GM12878 (cell line): ENCODE measurements at regions not wholly inside any gene's neighbourhood (a gene's known extent, or its start where the extent isn't known, plus 50 kb on each side); places are given as distances from the start of the nearest gene placed in this dataset.

Experiments used
- ATAC-seq: fragments of 200-7000 bp; cut with Tn5 transposase; 3 replicates; pipeline ENCODE4 v1.9.1; 2020; ENCODE audit warnings: mild to moderate bottlenecking, moderate library complexity
- BruUV-seq: library from RNA; stranded (reverse); fragments of 400-500 nt; replicated peaks from 2 replicates; lab custom pipeline; 2021; lab: Mats Ljungman, UMichigan
- CTCF ChIA-PET: fragments of 300-600 bp; sonication (Branson Sonifier 250); formaldehyde crosslinking; extraction: SDS; loops from one replicate; lab custom pipeline; 2021; ENCODE audit warnings: inconsistent platforms; lab: Yijun Ruan, JAX
- POLR2A ChIA-PET: fragments of 350-600 bp; formaldehyde crosslinking; extraction: SDS; loops from one replicate; lab custom pipeline; 2021; ENCODE audit warnings: inconsistent platforms; lab: Charles Lee
- RAD21 ChIA-PET: fragments of 300-600 bp; sonication (Branson Sonifier 250); formaldehyde crosslinking; loops from one replicate; lab custom pipeline; 2023; ENCODE audit warnings: antibody characterized with exemption; ENCODE audit not compliant: unreplicated experiment; lab: Charles Lee
- SMC1A ChIA-PET: fragments of 300-600 bp; sonication (Branson Sonifier 250); formaldehyde crosslinking; loops from one replicate; lab custom pipeline; 2023; ENCODE audit not compliant: unreplicated experiment, uncharacterized antibody; lab: Charles Lee
- DNase-seq: peaks from one replicate; pipeline ENCODE4 v3.0.0-alpha.2; 2011; ENCODE audit warnings: low read depth, low spot score
- FAIRE-seq: peaks from 3 replicates; lab custom pipeline; 2011; peaks lifted over from hg19 to GRCh38; lab: Jason Lieb, UNC
- H2AFZ ChIP-seq: 2 replicates; pipeline ENCODE4 v1.6.0; 2011; ENCODE audit warnings: low read depth, low read length, control low read depth; ENCODE audit not compliant: control insufficient read depth
- H3K27ac ChIP-seq: 2 replicates; pipeline ENCODE4 v1.5.1; 2011; ENCODE audit warnings: control low read depth; ENCODE audit not compliant: control insufficient read depth, insufficient read depth
- H3K27me3 ChIP-seq, 2 experiments: replicated peaks in 1 of 2; 2 replicates each; pipeline versions ENCODE4 v1.6.0 to v1.6.1; 2011; ENCODE audit warnings: low read length in 1 of 2; ENCODE audit not compliant: control insufficient read depth in 2 of 2, insufficient read depth in 2 of 2
- H3K36me3 ChIP-seq, 2 experiments: 2 replicates each; pipeline ENCODE4 v1.5.1; 2011; ENCODE audit warnings: low read length in 1 of 2; ENCODE audit not compliant: control insufficient read depth in 2 of 2, insufficient read depth in 2 of 2
- H3K4me1 ChIP-seq: 2 replicates; pipeline ENCODE4 v1.6.1; 2011; ENCODE audit warnings: mild to moderate bottlenecking, low read length, moderate library complexity, mixed read lengths; ENCODE audit not compliant: control insufficient read depth, insufficient read depth
- H3K4me2 ChIP-seq: 2 replicates; pipeline ENCODE4 v1.6.0; 2011; ENCODE audit warnings: control low read depth; ENCODE audit not compliant: control insufficient read depth, insufficient read depth
- H3K4me3 ChIP-seq: fragments of 200-600 bp; sonication (generic); 2 replicates; pipeline ENCODE4 v1.5.1; 2016
- H3K79me2 ChIP-seq: 2 replicates; pipeline ENCODE4 v1.6.0; 2011; ENCODE audit warnings: low read length; ENCODE audit not compliant: control insufficient read depth, insufficient read depth
- H3K9ac ChIP-seq: 2 replicates; pipeline ENCODE4 v1.8.0; 2011; ENCODE audit warnings: low read length, control low read depth, mixed read lengths; ENCODE audit not compliant: control insufficient read depth, insufficient read depth
- H3K9me3 ChIP-seq: replicated peaks from 3 replicates; pipeline ENCODE4 v1.5.1; 2011; ENCODE audit warnings: mild to moderate bottlenecking, low read length; ENCODE audit not compliant: control insufficient read depth, insufficient read depth
- H4K20me1 ChIP-seq: 2 replicates; pipeline ENCODE4 v1.6.0; 2011; ENCODE audit not compliant: control insufficient read depth, insufficient read depth
- CEBPZ ChIP-seq: fragments of 150-350 bp; IDR thresholded peaks from 2 replicates; pipeline ENCODE4 v1.6.1; 2016; ENCODE audit warnings: low read depth, low read length
- HDGF ChIP-seq: fragments of 450-650 bp; IDR thresholded peaks from 2 replicates; pipeline ENCODE4 v1.6.1; 2016; ENCODE audit warnings: antibody characterized with exemption
- IKZF1 ChIP-seq: fragments of 450-650 bp; conservative IDR thresholded peaks from 2 replicates; pipeline ENCODE4 v1.6.1; 2017; ENCODE audit warnings: antibody characterized with exemption, mild to moderate bottlenecking
- MXI1 ChIP-seq: fragments of 150-350 bp; IDR thresholded peaks from 2 replicates; pipeline ENCODE4 v1.6.1; 2011; ENCODE audit warnings: low read depth, mild to moderate bottlenecking, inconsistent platforms, low read length, improper control_type of control experiment
- NFYB ChIP-seq: IDR thresholded peaks from 2 replicates; pipeline ENCODE4 v1.6.1; 2011; ENCODE audit warnings: low read depth, mild to moderate bottlenecking, low read length, improper control_type of control experiment, moderate library complexity; ENCODE audit not compliant: insufficient read depth
- NR2F1 ChIP-seq: fragments of 450-650 bp; conservative IDR thresholded peaks from 2 replicates; pipeline ENCODE4 v1.6.1; 2017; ENCODE audit warnings: mild to moderate bottlenecking
- PAX5 ChIP-seq: IDR thresholded peaks from 2 replicates; pipeline ENCODE4 v1.6.1; 2011; ENCODE audit warnings: low read depth, low read length, borderline replicate concordance
- PKNOX1 ChIP-seq: fragments of 450-650 bp; IDR thresholded peaks from 2 replicates; pipeline ENCODE4 v1.6.1; 2016; ENCODE audit warnings: mild to moderate bottlenecking
- POLR2A ChIP-seq: IDR thresholded peaks from 2 replicates; pipeline ENCODE4 v1.6.1; 2011; ENCODE audit warnings: low read depth, mild to moderate bottlenecking, low read length
- POLR2AphosphoS2 ChIP-seq: IDR thresholded peaks from 2 replicates; pipeline ENCODE4 v1.6.1; 2011; ENCODE audit warnings: low read depth, mild to moderate bottlenecking, low read length, improper control_type of control experiment, moderate library complexity
- RAD51 ChIP-seq: fragments of 450-650 bp; IDR thresholded peaks from 2 replicates; pipeline ENCODE4 v1.6.1; 2016; ENCODE audit warnings: moderate library complexity, mild to moderate bottlenecking, inconsistent platforms
- REST ChIP-seq: IDR thresholded peaks from 2 replicates; pipeline ENCODE4 v1.6.1; 2012; ENCODE audit warnings: mild to moderate bottlenecking, low read depth, low read length
- RFX5 ChIP-seq: IDR thresholded peaks from 2 replicates; pipeline ENCODE4 v1.6.1; 2011; ENCODE audit warnings: low read depth, low read length, improper control_type of control experiment
- SIN3A ChIP-seq: IDR thresholded peaks from 2 replicates; pipeline ENCODE4 v1.6.1; 2012; ENCODE audit warnings: low read depth, low read length, improper control_type of control experiment
- USF1 ChIP-seq: IDR thresholded peaks from 2 replicates; pipeline ENCODE4 v1.6.1; 2011; ENCODE audit warnings: borderline replicate concordance, low read depth, mild to moderate bottlenecking, moderate library complexity, mixed read lengths, low read length; ENCODE audit not compliant: insufficient read depth; ENCODE audit errors: extremely low read length
- WRNIP1 ChIP-seq: IDR thresholded peaks from 2 replicates; pipeline ENCODE4 v1.6.1; 2011; ENCODE audit warnings: low read depth, low read length, improper control_type of control experiment, borderline replicate concordance
- ZNF24 ChIP-seq: fragments of 450-650 bp; IDR thresholded peaks from 2 replicates; pipeline ENCODE4 v1.6.1; 2017; ENCODE audit warnings: antibody characterized with exemption, mild to moderate bottlenecking
- ZNF274 ChIP-seq: IDR thresholded peaks from one replicate; pipeline ENCODE4 v1.8.0; 2011; ENCODE audit not compliant: insufficient read length, insufficient read depth
- ZNF384 ChIP-seq: IDR thresholded peaks from 2 replicates; pipeline ENCODE4 v1.6.1; 2012; ENCODE audit warnings: low read depth, mild to moderate bottlenecking, low read length, improper control_type of control experiment, borderline replicate concordance
- WGBS: methylation state at CpG from one replicate; pipeline ENCODE4 v1.1.6; 2016; ENCODE audit warnings: low lambda C conversion rate; ENCODE audit not compliant: insufficient replicate concordance, insufficient coverage; ENCODE audit errors: missing lambda C conversion rate; 5-methylcytosine and 5-hydroxymethylcytosine counted together
- in situ Hi-C: fragments of 300-500 bp; cut with MboI; formaldehyde crosslinking; loops from 9 replicates; pipeline ENCODE4 v1.14.3; 2018; ENCODE audit warnings: mixed read lengths
- intact Hi-C: fragments of 100-400 bp; cut with micrococcal nuclease; formaldehyde crosslinking; loops from one replicate; pipeline ENCODE4 v1.14.2; 2022; ENCODE audit not compliant: unreplicated experiment

- Histone ChIP-seq H3K9ac (no peak overlapping the region), H3K36me3 (no peaks in the 10 kb centered on the region), H3K27me3 (no peaks in the 10 kb centered on the region), H3K4me3 (no peak overlapping the region), H2AFZ (no peak overlapping the region), H3K9me3 (no peaks in the 10 kb centered on the region), H3K4me2 (no peak overlapping the region), H3K79me2 (no peaks in the 10 kb centered on the region), H3K4me1 (no peaks in the 10 kb centered on the region), H4K20me1 (no peaks in the 10 kb centered on the region), H3K27ac (no peak overlapping the region)
- DNase-seq (no peak), ATAC-seq (no peak), FAIRE-seq (no peak)
- ChIA-PET CTCF (no interaction called here), POLR2A (no interaction called here), SMC1A (no interaction called here), RAD21 (no interaction called here)
- in situ Hi-C loops (no loop called here), intact Hi-C loops (no loop called here)
- TF ChIP-seq POLR2AphosphoS2, result no peak
- no peak for TF ChIP-seq ZNF274
- TF ChIP-seq RAD51, result no peak
- no peak for TF ChIP-seq PAX5
- TF ChIP-seq CEBPZ, result no peak
- no peak for TF ChIP-seq NR2F1
- TF ChIP-seq WRNIP1, result no peak
- TF ChIP-seq IKZF1, result no peak
- no peak for TF ChIP-seq MXI1
- TF ChIP-seq SIN3A, result no peak
- TF ChIP-seq POLR2A, result no peak
- TF ChIP-seq USF1, result no peak
- TF ChIP-seq NFYB, result no peak
- no peak for TF ChIP-seq ZNF24
- no peak for TF ChIP-seq PKNOX1
- no peak for TF ChIP-seq ZNF384
- no peak for TF ChIP-seq RFX5
- no peak for TF ChIP-seq REST
- TF ChIP-seq HDGF, result no peak
- WGBS, result 0% methylated on average over 4 of the region's 4 CpGs
- no TSS peak for BruUV-seq
Observed at GRCh38 chr16:16763449-16763848, 384.5 kb downstream of the NPIPA7 start.
